ENCODE measurements at regions not wholly inside any gene's neighbourhood (a gene's known extent, or its start where the extent isn't known, plus 50 kb on each side); places are given as distances from the start of the nearest gene placed in this dataset.

DNA sequence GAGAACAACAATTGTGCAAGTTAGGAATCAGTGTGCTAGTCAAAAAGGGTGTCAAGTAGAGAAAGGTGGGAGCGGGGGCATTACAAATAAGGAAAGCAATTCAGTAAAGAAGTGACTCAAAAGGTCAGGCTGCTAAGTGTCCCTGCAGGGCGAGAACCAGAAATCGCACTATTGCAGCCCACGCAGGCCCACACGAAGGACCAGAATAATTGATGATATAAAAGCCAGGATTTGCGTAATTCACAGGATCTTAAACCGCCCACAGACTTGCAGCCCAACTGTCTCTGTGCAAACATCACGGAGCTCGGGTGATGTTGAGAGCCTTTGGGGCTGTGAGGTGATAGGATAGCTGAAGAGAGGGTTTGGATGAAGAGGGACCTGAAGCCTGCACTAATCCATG is 349.0 kb downstream of the BRINP1 start:
- no peak for DNase-seq (ENCODE audit: low read depth)

DNA sequence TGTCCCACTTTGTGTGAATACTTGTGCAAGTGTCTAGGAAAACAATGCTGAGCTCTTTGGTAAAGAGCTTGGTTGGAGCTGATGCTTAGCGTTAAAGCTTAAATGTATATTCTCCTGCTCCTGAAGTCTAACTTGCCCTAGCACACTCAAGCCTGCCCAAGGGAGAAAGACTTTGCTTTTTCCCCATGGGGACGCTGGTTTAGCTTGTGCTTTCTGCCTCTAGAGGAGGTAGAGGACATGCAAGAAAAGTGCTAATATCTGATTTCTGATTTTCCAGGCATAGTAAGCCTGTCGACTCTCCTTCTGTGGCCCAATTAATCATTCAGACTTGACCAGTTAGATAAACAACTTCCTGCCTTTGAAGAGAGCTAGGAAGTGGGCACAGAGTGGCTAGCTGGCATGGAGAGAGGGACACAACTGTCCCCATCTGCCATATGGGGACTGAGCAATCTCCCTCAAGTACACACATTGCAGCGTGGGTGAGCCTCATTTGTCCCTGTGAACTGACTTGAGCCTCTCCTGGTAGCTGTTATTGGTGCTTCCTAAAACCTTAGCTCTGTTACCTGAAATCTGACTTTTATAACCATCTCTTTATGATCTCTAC is 348.4 kb downstream of the BRINP1 start:
- no peak for DNase-seq (ENCODE audit: low read depth)

DNA sequence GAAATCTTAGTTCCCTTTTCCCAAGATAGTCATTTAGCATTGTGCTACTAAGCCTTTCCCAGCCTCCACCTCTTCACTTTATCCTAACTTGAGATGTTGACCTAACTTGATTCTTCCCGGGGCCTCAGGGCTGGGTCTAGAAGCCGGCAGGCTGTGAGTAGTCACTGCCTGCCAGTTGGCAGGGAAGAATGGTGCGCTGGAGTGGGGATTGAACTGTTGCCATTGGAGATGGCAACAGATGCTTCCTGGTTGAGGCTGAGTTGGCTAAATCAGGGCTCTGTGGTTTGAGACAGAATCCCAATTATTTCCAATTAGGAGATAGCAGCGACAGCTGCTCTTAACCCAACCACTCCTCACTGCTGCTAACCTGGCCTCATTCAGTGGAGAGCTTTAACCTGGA is 343.1 kb downstream of the BRINP1 start:
- peak; percentile 35 for DNase-seq (ENCODE audit: low read depth)

DNA sequence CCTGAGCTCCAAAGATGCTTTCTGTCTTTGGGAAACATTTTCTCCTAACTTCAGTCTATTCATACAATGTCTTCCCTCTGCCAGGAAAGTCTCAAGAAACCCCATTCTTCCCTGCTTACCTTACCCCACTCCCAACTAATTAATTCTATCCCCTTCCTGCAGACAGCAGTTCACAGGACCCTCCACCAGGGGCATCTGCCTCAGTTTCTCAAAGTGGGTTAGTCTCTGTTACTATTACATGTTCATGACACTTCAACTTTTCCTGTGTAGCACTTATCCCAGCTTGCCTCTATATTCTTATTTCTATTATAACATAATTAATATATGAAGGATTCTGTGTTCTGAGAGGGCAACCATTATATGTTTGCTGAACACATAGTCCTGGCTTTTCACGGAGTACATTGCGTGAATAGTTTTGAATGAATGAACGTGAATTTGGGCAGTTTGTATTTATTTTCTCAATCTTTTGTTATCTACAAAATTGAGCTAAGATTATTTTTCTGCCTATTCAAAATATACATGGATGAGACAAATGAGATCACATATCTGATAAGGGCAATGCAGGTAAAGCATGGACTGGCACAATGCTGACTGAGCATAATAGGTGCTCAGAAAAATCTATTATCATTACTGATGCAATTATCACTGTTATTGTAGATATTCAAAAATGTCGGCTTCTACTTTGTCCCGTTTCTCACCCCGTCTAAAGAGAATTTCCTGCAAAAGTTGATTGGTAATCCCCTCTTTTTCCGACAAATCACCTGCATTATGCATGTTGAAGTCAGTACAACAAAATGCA is 341.1 kb downstream of the BRINP1 start:
- no peak for DNase-seq (ENCODE audit: low read depth)

GRCh38 chr9:119029886-119030285 is 339.3 kb downstream of the BRINP1 start:
- no peak for DNase-seq (ENCODE audit: low read depth)

GRCh38 chr9:119033596-119033995 is 335.6 kb downstream of the BRINP1 start:
- DNase-seq (ENCODE audit: low read depth), result no peak

DNA sequence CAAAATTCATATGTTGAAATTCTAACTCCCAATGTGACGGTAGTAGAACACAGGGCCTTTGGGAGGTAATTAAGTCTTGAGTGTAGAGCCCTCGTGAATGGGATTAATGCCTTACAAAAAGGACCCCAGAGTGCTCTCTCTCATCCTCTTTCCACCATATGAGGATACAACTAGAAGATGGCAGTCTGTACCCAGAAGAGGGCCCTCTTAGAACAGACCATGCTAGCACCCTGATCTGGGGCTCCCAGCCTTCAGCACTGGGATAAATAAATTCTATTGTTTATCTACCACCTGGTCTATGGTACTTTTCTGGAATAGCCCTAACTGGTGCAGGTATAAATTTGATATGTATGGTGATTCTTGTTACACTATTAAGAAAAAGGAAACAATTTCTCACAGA is 332.3 kb downstream of the BRINP1 start:
- no peak for DNase-seq (ENCODE audit: low read depth)

DNA sequence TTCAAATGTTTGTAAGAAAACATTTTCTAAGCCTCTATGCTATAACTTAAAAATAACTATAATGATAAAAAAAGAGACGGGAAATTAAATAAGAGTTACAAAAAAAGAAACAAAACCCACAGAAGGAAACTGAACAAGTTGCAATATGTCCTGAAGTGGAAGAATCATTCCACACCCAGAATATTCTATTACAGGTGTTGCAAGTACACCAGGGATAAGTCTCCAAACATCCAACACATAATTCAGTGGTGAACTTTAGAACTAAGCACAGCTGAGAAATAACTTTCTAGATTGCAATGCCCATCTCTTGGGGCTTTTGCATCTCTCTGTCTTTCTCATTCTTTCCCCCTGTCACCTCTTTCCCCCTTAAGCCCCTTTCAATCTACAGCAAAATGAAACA is 325.2 kb downstream of the BRINP1 start:
- no peak for DNase-seq (ENCODE audit: low read depth)

DNA sequence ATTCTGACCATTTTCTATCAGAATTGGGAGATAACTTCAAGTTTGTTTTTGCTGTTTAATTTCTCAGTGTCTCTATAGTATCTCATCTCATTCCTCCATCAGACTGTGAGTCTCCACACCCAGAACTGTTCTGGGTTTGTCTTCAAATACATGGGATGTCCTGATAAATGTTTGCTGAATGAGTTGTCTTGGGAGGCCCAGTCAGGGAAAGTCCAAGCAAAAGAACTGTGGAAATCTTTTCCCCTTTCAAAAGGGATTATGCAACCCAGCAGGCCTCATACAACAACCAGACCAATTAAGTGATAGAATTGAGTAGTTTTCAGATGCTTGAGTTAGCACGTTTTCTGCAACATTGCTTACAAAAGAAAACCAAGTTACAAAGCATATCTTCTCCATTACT is 324.4 kb downstream of the BRINP1 start:
- peak; percentile 0 for DNase-seq (ENCODE audit: low read depth)

DNA sequence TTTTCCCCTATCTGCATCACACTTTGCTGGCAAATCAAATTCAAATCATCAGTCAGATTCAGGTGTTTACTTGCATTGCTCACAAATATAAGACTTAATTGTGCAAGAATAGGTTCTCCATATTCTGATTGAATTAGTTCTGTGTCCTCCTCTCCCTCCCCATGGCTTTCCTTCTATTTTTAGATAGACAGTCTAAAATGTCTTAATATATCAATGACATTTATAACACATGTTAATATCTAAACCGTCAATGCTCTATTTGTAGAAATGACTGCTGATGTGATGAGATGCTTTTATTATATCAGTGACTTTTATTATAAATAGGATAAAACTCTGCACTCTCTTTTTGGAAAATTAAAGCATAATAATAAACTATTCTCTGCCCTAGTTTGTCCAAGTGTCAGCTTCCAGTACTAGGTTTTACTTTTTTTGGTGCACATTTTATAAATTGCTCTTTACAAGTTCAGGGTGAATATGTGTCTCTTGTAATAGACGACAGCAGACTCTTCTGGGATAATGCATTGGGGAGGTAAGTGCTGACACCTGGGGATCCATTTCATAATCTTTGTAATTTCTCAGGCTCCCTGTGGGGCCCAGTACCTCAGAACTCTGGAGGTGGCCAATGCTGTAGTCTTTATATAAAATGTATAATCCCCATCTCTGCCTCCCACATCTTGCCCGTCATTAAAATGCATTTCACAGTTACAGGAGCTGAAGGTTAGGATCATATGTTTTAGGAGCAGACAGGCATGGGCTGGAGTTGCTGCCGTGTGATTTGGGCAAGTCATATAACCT is 321.5 kb downstream of the BRINP1 start:
- no peak for DNase-seq (ENCODE audit: low read depth)

DNA sequence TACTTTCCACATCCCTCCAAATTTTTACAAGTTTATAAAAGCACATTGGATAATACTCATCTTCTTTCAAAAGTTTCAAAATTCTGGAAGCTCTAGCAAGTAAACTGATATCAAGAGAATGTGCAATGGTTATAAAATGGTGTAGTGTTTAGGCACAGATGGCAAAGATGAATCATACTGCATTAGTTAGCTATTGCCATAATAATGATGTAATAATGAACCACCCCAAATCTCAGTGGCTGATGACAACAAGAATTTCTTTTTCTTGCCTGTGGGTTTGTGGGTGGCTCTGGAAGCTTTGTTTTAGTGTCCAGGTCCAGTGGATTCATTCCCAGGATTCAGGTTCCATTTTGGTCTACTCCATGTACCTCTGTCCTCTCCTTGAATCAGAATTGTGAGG is 319.0 kb downstream of the BRINP1 start:
- no peak for DNase-seq (ENCODE audit: low read depth)

DNA sequence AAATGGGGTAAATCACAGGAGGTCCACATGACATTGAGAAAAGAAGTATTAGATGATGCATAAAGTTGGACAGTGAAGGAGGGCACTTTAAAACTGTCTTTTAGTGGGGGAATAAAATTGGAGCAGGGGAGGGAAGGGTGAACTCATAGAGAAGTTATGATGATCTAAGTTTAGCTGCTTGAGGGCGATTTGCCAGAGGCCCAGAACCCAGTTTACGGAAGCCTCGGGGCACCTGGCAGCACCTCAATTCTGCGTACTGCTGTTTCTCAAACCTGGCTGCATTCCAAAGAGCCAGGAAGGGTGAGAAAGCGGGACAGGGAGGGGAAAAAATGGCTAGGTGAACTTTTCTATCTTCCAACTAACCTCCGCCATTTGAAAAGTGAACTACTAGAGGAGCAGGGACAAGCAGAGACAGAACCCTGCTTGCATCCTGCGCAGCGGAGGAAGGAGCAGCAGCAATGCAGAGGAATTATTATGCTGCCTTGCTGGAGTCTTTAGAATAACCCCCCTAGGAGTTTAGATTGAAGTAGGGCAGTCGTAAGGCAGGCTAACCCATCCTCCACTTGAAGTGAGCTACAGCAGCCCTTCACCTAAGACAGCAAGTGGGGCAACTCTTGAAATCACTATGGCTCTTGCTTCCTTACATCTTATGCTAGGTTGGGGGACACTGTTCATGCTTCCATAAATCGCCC is 316.8 kb downstream of the BRINP1 start:
- DNase-seq (ENCODE audit: low read depth), result no peak

DNA sequence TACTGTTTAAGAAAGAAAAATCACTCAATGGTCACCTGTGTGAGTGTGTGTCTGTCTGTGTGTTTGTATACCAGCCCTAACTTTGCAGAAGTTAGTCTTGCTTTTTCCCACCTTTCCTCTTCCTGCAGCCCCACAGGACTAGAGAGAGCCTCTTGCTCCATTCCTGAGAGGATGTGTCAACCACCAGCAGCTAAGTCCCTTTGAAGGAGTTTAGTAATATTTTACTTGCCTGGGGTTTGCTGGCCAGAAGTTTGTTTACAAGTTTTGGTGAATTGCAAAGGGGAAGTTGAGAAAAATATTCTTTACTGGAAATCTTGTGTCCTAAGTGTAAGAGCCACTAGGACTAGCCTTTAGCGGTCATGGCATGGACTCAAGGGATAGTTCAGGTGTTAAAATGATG is 316.2 kb downstream of the BRINP1 start:
- DNase-seq (ENCODE audit: low read depth), result no peak

GRCh38 chr9:119060629-119061385 is 308.4 kb downstream of the BRINP1 start:
- DNase-seq (ENCODE audit: low read depth), result no peak

DNA sequence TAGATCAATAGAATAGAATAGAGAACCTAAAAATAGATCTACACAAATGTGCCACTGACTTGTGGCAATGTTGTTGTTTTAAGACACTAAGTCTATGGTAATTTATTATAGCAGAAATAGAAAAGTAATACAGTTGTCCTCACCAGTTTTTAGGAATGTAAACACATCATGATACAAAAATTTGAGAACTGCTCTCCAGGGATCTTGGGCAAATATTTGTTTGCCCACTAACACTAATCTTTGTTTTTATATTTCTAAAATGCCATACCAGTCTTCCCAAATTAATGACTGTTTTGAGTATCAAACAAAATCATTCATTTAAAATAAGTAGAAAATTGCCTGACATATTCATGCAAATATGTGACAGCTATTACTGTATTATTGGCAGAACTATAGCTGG is 297.6 kb downstream of the BRINP1 start:
- DNase-seq (ENCODE audit: low read depth), result peak; percentile 1

- DNase-seq (ENCODE audit: low read depth), result no peak
Measured at GRCh38 chr9:119074017-119074416, 295.2 kb downstream of the BRINP1 start.

DNA sequence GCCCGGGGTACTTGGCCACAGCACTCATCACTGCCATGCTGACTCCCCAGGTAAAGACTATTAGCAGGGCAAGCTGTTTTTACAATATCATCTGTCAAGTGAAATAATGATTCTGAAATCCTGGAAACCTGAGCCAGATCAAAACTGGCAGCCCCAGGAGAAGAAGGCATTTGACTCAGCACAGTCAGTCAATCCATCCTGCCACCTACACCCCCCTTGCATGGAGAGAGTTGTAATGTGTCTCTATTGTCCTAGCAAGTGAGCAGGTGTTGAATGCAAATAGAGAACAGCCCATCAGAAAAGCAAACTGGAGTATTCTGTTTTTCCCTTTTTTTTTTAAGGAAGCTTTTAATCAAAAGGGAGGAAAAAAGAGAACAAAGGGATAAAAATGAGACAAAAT is 291.2 kb downstream of the BRINP1 start:
- no peak for DNase-seq (ENCODE audit: low read depth)

DNA sequence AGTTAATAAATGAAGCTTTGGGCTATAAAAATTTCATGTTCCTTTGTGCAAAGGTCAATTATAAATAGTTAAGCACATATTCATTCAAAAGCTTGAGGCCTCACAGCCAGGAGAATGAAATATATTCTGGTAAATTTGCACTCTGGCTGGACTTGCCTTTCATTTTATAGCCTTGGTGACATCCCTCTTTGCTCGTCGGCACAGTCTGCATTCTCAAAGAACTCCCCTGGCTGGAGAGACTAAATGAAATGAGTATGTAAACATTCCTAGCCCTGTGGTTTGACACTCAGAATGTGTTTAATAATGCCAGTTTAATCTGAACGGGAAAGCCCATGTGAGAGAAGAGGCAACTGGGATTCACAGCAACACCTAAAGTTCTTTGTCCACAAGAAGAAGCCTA is 285.6 kb downstream of the BRINP1 start:
- no peak for DNase-seq (ENCODE audit: low read depth)

GRCh38 chr9:119086590-119086989 is 282.6 kb downstream of the BRINP1 start:
- DNase-seq (ENCODE audit: low read depth), result no peak

GRCh38 chr9:119088002-119088547 is 281.2 kb downstream of the BRINP1 start:
- no peak for DNase-seq (ENCODE audit: low read depth)

GRCh38 chr9:119091074-119091473 is 278.2 kb downstream of the BRINP1 start:
- no peak for DNase-seq (ENCODE audit: low read depth)
